Breast epithelium (tissue), 4 donors: ENCODE measurements at regions not wholly inside any gene's neighbourhood (a gene's known extent, or its start where the extent isn't known, plus 50 kb on each side); places are given as distances from the start of the nearest gene placed in this dataset.

Experiments
- DNase-seq, 2 donors: peaks; one replicate each; pipeline ENCODE4 v3.0.0-alpha.2; 2019; ENCODE audit warnings: low spot score in 2 of 2
- H3K27ac ChIP-seq, 2 donors: fragments of 200-600 bp; sonication (generic) in 1 of 2; one replicate each; pipeline ENCODE4 v1.5.1; 2016 to 2019; ENCODE audit warnings: mild to moderate bottlenecking in 1 of 2
- H3K27me3 ChIP-seq, 2 donors: fragments of 200-600 bp; sonication (generic) in 1 of 2; one replicate each; pipeline versions ENCODE4 v1.5.1 to v1.6.0; 2017 to 2019; ENCODE audit warnings: control low read depth in 1 of 2, mild to moderate bottlenecking in 1 of 2
- H3K36me3 ChIP-seq: fragments of 200-600 bp; one replicate; pipeline ENCODE4 v1.5.1; 2019
- H3K4me1 ChIP-seq, 2 donors: fragments of 200-600 bp; sonication (generic); one replicate each; pipeline ENCODE4 v1.5.1; 2016 to 2019; ENCODE audit warnings: control low read depth in 1 of 2
- H3K4me3 ChIP-seq, 3 donors: fragments of 200-600 bp; sonication (generic); 1 replicate in 2 of 3; 2 replicates in 1 of 3; pipeline ENCODE4 v1.5.1; 2016 to 2019; ENCODE audit warnings: mild to moderate bottlenecking in 3 of 3, moderate library complexity in 2 of 3
- H3K9me3 ChIP-seq, 2 donors: fragments of 200-600 bp; sonication (generic) in 1 of 2; one replicate each; pipeline ENCODE4 v1.5.1; 2016 to 2019; ENCODE audit warnings: control low read depth in 1 of 2
- CTCF ChIP-seq, 3 donors: fragments of 450-650 bp; IDR thresholded peaks; one replicate each; pipeline ENCODE4 v1.5.1; 2016 to 2017; ENCODE audit warnings: antibody characterized with exemption in 3 of 3, mild to moderate bottlenecking in 3 of 3, moderate library complexity in 3 of 3
- POLR2A ChIP-seq: fragments of 450-650 bp; IDR thresholded peaks from one replicate; pipeline ENCODE4 v1.6.1; 2016; ENCODE audit warnings: antibody characterized with exemption, mild to moderate bottlenecking, moderate library complexity
- POLR2AphosphoS5 ChIP-seq, 3 donors: sonication (generic); formaldehyde crosslinking; IDR thresholded peaks; one replicate each; pipeline ENCODE4 v1.6.1; 2017; ENCODE audit warnings: antibody characterized with exemption in 3 of 3
- intact Hi-C: fragments of 100-400 bp; cut with DNase I; formaldehyde crosslinking; loops from one replicate; pipeline ENCODE4 v1.15.1; 2023; ENCODE audit warnings: low total_unique reads

GRCh38 chr20:40603057-40603651, 85.9 kb downstream of the MAFB start:
- no peak for DNase-seq
- intact Hi-C loops = no loop called here
- Histone ChIP-seq H3K27me3 (no peaks in the 10 kb centered on the region), H3K4me3 (no peak overlapping the region), H3K4me1 (no peaks in the 10 kb centered on the region), H3K27ac (no peak overlapping the region), H3K36me3 (no peaks in the 10 kb centered on the region), H3K9me3 (peaks cover 0 to 9% of the 10 kb centered on the region in 2 donors)
- TF ChIP-seq CTCF (IDR thresholded peaks at IDR 0.05) (no peak), POLR2A (no peak), POLR2AphosphoS5 (IDR thresholded peaks at IDR 0.05) (no peak)

GRCh38 chr20:40602381-40602780, 86.7 kb downstream of the MAFB start:
- Histone ChIP-seq H3K4me3 (no peak overlapping the region), H3K9me3 (peaks cover 0 to 9% of the 10 kb centered on the region in 2 donors), H3K4me1 (no peaks in the 10 kb centered on the region), H3K27me3 (no peaks in the 10 kb centered on the region), H3K36me3 (no peaks in the 10 kb centered on the region), H3K27ac (no peak overlapping the region)
- intact Hi-C loops = no loop called here
- TF ChIP-seq CTCF (IDR thresholded peaks at IDR 0.05) (no peak), POLR2A (no peak), POLR2AphosphoS5 (IDR thresholded peaks at IDR 0.05) (no peak)
- DNase-seq = no peak

GRCh38 chr20:40600441-40601219, 88.4 kb downstream of the MAFB start:
- TF ChIP-seq POLR2AphosphoS5 (IDR thresholded peaks at IDR 0.05) (no peak), POLR2A (no peak), CTCF (IDR thresholded peaks at IDR 0.05) (no peak)
- no peak overlapping the region for H3K4me3 ChIP-seq
- intact Hi-C loops = no loop called here
- H3K4me1 ChIP-seq = no peaks in the 10 kb centered on the region
- DNase-seq = no peak
- peaks cover 0 to 9% of the 10 kb centered on the region in 2 donors for H3K9me3 ChIP-seq
- H3K27ac ChIP-seq = no peak overlapping the region
- H3K27me3 ChIP-seq = no peaks in the 10 kb centered on the region
- H3K36me3 ChIP-seq = no peaks in the 10 kb centered on the region

GRCh38 chr20:40599987-40600386, 89.0 kb downstream of the MAFB start:
- peaks cover 0 to 9% of the 10 kb centered on the region in 2 donors for H3K9me3 ChIP-seq
- H3K27ac ChIP-seq = no peak overlapping the region
- no peaks in the 10 kb centered on the region for H3K4me1 ChIP-seq
- TF ChIP-seq CTCF (IDR thresholded peaks at IDR 0.05) (no peak), POLR2AphosphoS5 (IDR thresholded peaks at IDR 0.05) (no peak), POLR2A (no peak)
- H3K4me3 ChIP-seq = no peak overlapping the region
- intact Hi-C loops = no loop called here
- no peaks in the 10 kb centered on the region for H3K36me3 ChIP-seq
- no peaks in the 10 kb centered on the region for H3K27me3 ChIP-seq
- DNase-seq = no peak

- Histone ChIP-seq H3K9me3 (no peaks in the 10 kb centered on the region), H3K4me3 (no peak overlapping the region), H3K4me1 (no peaks in the 10 kb centered on the region), H3K27ac (no peak overlapping the region), H3K27me3 (no peaks in the 10 kb centered on the region), H3K36me3 (no peaks in the 10 kb centered on the region)
- no peak for DNase-seq
- TF ChIP-seq POLR2AphosphoS5 (IDR thresholded peaks at IDR 0.05) (no peak), CTCF (IDR thresholded peaks at IDR 0.05) (no peak), POLR2A (no peak)
- intact Hi-C loops = no loop called here
Measured at GRCh38 chr20:40592941-40593340, 96.1 kb downstream of the MAFB start.
